H1 (cell line): ENCODE measurements at regions not wholly inside any gene's neighbourhood (a gene's known extent, or its start where the extent isn't known, plus 50 kb on each side); places are given as distances from the start of the nearest gene placed in this dataset.

Experiments used
- CTCF ChIA-PET: fragments of 300-600 bp; sonication (Branson Sonifier 250); formaldehyde crosslinking; loops from one replicate; lab custom pipeline; 2021; ENCODE audit not compliant: partially characterized antibody; lab: Charles Lee
- POLR2A ChIA-PET: fragments of 300-600 bp; sonication (Branson Sonifier 250); formaldehyde crosslinking; loops from one replicate; lab custom pipeline; 2021; ENCODE audit warnings: inconsistent platforms; ENCODE audit not compliant: partially characterized antibody; lab: Charles Lee
- DNase-seq, 2 experiments: peaks; one replicate each; pipeline versions ENCODE4 v3.0.0 to v3.0.0-alpha.2; 2010 to 2022; ENCODE audit warnings: low spot score in 2 of 2, low read depth in 1 of 2, mixed read lengths in 1 of 2
- FAIRE-seq: peaks from 2 replicates; lab custom pipeline; 2011; peaks lifted over from hg19 to GRCh38; lab: Jason Lieb, UNC
- H2AFZ ChIP-seq: 2 replicates; pipeline ENCODE4 v1.8.1; 2012; ENCODE audit warnings: low read length, inconsistent platforms
- H2AK5ac ChIP-seq: 2 replicates; pipeline ENCODE4 v1.6.1; 2013; ENCODE audit warnings: low read depth, low read length
- H2BK120ac ChIP-seq: replicated peaks from 2 replicates; pipeline ENCODE3; 2013; ENCODE audit warnings: low read depth, low read length, inconsistent platforms
- H2BK12ac ChIP-seq: 2 replicates; pipeline ENCODE4 v1.6.1; 2013; ENCODE audit warnings: low read depth, low read length
- H2BK15ac ChIP-seq: 2 replicates; pipeline ENCODE4 v1.6.1; 2013; ENCODE audit warnings: low read length
- H2BK20ac ChIP-seq: 2 replicates; pipeline ENCODE4 v1.6.1; 2013; ENCODE audit warnings: low read length
- H2BK5ac ChIP-seq: 2 replicates; pipeline ENCODE4 v1.6.1; 2013; ENCODE audit warnings: low read depth, low read length
- H3K14ac ChIP-seq: 2 replicates; pipeline ENCODE4 v1.6.1; 2013; ENCODE audit warnings: inconsistent platforms; ENCODE audit not compliant: insufficient read length
- H3K18ac ChIP-seq: 2 replicates; pipeline ENCODE4 v1.6.1; 2013; ENCODE audit warnings: low read length; ENCODE audit errors: extremely low read depth
- H3K23ac ChIP-seq: 2 replicates; pipeline ENCODE4 v1.6.1; 2013; ENCODE audit warnings: inconsistent platforms; ENCODE audit not compliant: insufficient read length
- H3K23me2 ChIP-seq: 2 replicates; pipeline ENCODE4 v1.6.1; 2013; ENCODE audit warnings: low read depth, low read length
- H3K27ac ChIP-seq: 2 replicates; pipeline ENCODE4 v1.6.1; 2011; ENCODE audit warnings: low read depth, low read length, inconsistent platforms
- H3K27me3 ChIP-seq, 4 experiments: replicated peaks in 1 of 4; 1 replicate in 1 of 4; 2 replicates in 3 of 4; pipeline versions ENCODE4 v1.6.1 to v1.8.1; 2011 to 2013; ENCODE audit warnings: low read length in 3 of 4, mild to moderate bottlenecking in 3 of 4, inconsistent platforms in 2 of 4, mixed read lengths in 2 of 4, moderate library complexity in 1 of 4; ENCODE audit not compliant: control insufficient read depth in 3 of 4, insufficient read depth in 3 of 4; ENCODE audit errors: extremely low read depth in 1 of 4
- H3K36me3 ChIP-seq, 4 experiments: 2 replicates each; pipeline versions ENCODE4 v1.6.1 to v1.8.1; 2011 to 2013; ENCODE audit warnings: mild to moderate bottlenecking in 4 of 4, low read length in 3 of 4, moderate library complexity in 2 of 4, control low read depth in 1 of 4, inconsistent platforms in 1 of 4; ENCODE audit not compliant: insufficient read depth in 4 of 4, control insufficient read depth in 2 of 4
- H3K4ac ChIP-seq: replicated peaks from 2 replicates; pipeline ENCODE3; 2013; ENCODE audit warnings: low read length, low read depth, mixed read lengths, inconsistent platforms; ENCODE audit not compliant: insufficient read length
- H3K4me1 ChIP-seq, 4 experiments: replicated peaks in 1 of 4; 1 replicate in 1 of 4; 2 replicates in 3 of 4; pipeline versions ENCODE4 v1.6.1 to v1.8.1; 2011 to 2013; ENCODE audit warnings: low read length in 3 of 4, inconsistent platforms in 2 of 4, mixed read lengths in 1 of 4; ENCODE audit not compliant: insufficient read depth in 4 of 4, control insufficient read depth in 3 of 4
- H3K4me2 ChIP-seq, 2 experiments: 2 replicates each; pipeline versions ENCODE4 v1.6.1 to v1.8.1; 2011 to 2013; ENCODE audit warnings: low read depth in 2 of 2, low read length in 2 of 2, control low read depth in 1 of 2, inconsistent platforms in 1 of 2, mild to moderate bottlenecking in 1 of 2; ENCODE audit not compliant: insufficient read depth in 1 of 2
- H3K4me3 ChIP-seq, 4 experiments: fragments of 200-600, 300-600 bp in 1 of 4; sonication (generic), shearing (Covaris generic), sonication (Bioruptor Twin) in 1 of 4; 2 replicates each; pipeline versions ENCODE4 v1.5.1 to v1.8.1; 2011 to 2016; ENCODE audit warnings: low read length in 4 of 4, low read depth in 3 of 4, control low read depth in 2 of 4, inconsistent platforms in 2 of 4, mild to moderate bottlenecking in 2 of 4, mixed read lengths in 1 of 4, moderate library complexity in 1 of 4; ENCODE audit not compliant: insufficient read depth in 2 of 4; ENCODE audit errors: extremely low read depth in 1 of 4
- H3K56ac ChIP-seq: replicated peaks from 2 replicates; pipeline ENCODE3; 2013; ENCODE audit warnings: low read depth, mild to moderate bottlenecking, mixed read lengths, low read length, inconsistent platforms; ENCODE audit not compliant: insufficient read length
- H3K79me1 ChIP-seq: 2 replicates; pipeline ENCODE4 v1.6.1; 2013; ENCODE audit warnings: low read depth, low read length, control low read depth
- H3K79me2 ChIP-seq, 2 experiments: 2 replicates each; pipeline versions ENCODE4 v1.6.1 to v1.8.1; 2012 to 2013; ENCODE audit warnings: low read length in 2 of 2, mild to moderate bottlenecking in 2 of 2, inconsistent platforms in 1 of 2; ENCODE audit not compliant: insufficient read depth in 2 of 2, control insufficient read depth in 1 of 2
- H3K9ac ChIP-seq, 4 experiments: replicated peaks in 1 of 4; 1 replicate in 1 of 4; 2 replicates in 3 of 4; pipeline versions ENCODE4 v1.6.1 to v1.8.1; 2011 to 2013; ENCODE audit warnings: low read depth in 3 of 4, low read length in 3 of 4, control low read depth in 2 of 4, mild to moderate bottlenecking in 2 of 4, moderate library complexity in 2 of 4, inconsistent platforms in 1 of 4; ENCODE audit errors: extremely low read depth in 1 of 4
- H3K9me3 ChIP-seq, 2 experiments: 2 replicates each; pipeline versions ENCODE4 v1.6.1 to v1.8.1; 2012 to 2013; ENCODE audit warnings: mild to moderate bottlenecking in 2 of 2, moderate library complexity in 2 of 2, control low read depth in 1 of 2, inconsistent platforms in 1 of 2, low read depth in 1 of 2, low read length in 1 of 2, mixed read lengths in 1 of 2; ENCODE audit not compliant: insufficient read depth in 2 of 2
- H4K20me1 ChIP-seq, 2 experiments: replicated peaks in 1 of 2; 2 replicates each; pipeline versions ENCODE3 to v1.8.1; 2011 to 2013; ENCODE audit warnings: inconsistent platforms in 2 of 2, low read length in 2 of 2, mild to moderate bottlenecking in 1 of 2; ENCODE audit not compliant: insufficient read depth in 2 of 2, control insufficient read depth in 1 of 2
- H4K5ac ChIP-seq: 2 replicates; pipeline ENCODE4 v1.6.1; 2013; ENCODE audit warnings: low read length, low read depth, mixed read lengths, inconsistent platforms; ENCODE audit not compliant: insufficient read length
- H4K8ac ChIP-seq: 2 replicates; pipeline ENCODE4 v1.8.0; 2013; ENCODE audit warnings: mild to moderate bottlenecking, moderate library complexity, low read length, inconsistent platforms; ENCODE audit not compliant: insufficient read depth; ENCODE audit errors: extremely low read depth
- H4K91ac ChIP-seq: replicated peaks from 2 replicates; pipeline ENCODE3; 2013; ENCODE audit warnings: low read length, mixed read lengths, inconsistent platforms; ENCODE audit not compliant: insufficient read length
- ATF2 ChIP-seq: IDR thresholded peaks from 2 replicates; pipeline ENCODE4 v1.6.1; 2012; ENCODE audit warnings: low read length, inconsistent platforms
- BCL11A ChIP-seq, 2 experiments: IDR thresholded peaks; one replicate each; pipeline ENCODE4 v1.6.1; 2011; ENCODE audit warnings: low read depth in 2 of 2, low read length in 2 of 2, mild to moderate bottlenecking in 2 of 2
- CBX8 ChIP-seq: fragments of 300-800, 300-1000 bp; sonication (generic); IDR thresholded peaks from 2 replicates; pipeline ENCODE4 v1.7.1; 2016; ENCODE audit warnings: low read depth, low read length, borderline replicate concordance
- CREB1 ChIP-seq: IDR thresholded peaks from 2 replicates; pipeline ENCODE4 v1.6.1; 2012; ENCODE audit warnings: inconsistent platforms
- GABPA ChIP-seq: IDR thresholded peaks from 2 replicates; pipeline ENCODE4 v1.6.1; 2011; ENCODE audit warnings: mild to moderate bottlenecking, low read length, moderate library complexity, borderline replicate concordance; ENCODE audit not compliant: insufficient read depth
- KDM4A ChIP-seq: IDR thresholded peaks from one replicate; pipeline ENCODE4 v1.7.1; 2012; ENCODE audit warnings: low read depth, mild to moderate bottlenecking, moderate library complexity, low read length, inconsistent platforms; ENCODE audit not compliant: severe bottlenecking
- NANOG ChIP-seq: IDR thresholded peaks from 2 replicates; pipeline ENCODE4 v1.6.1; 2011; ENCODE audit warnings: low read length, low read depth, mild to moderate bottlenecking, inconsistent platforms; ENCODE audit not compliant: insufficient read depth, poor library complexity, severe bottlenecking
- POLR2A ChIP-seq, 2 experiments: IDR thresholded peaks; 1 replicate in 1 of 2; 2 replicates in 1 of 2; pipeline ENCODE4 v1.6.1; 2011; ENCODE audit warnings: low read depth in 2 of 2, low read length in 2 of 2, mild to moderate bottlenecking in 2 of 2; ENCODE audit errors: control extremely low read depth in 1 of 2
- RAD21 ChIP-seq, 2 experiments: IDR thresholded peaks in 1 of 2; conservative IDR thresholded peaks in 1 of 2; 2 replicates each; pipeline ENCODE4 v1.6.1; 2011; ENCODE audit warnings: low read depth in 2 of 2, low read length in 2 of 2, improper control_type of control experiment in 1 of 2, inconsistent platforms in 1 of 2, mild to moderate bottlenecking in 1 of 2, moderate library complexity in 1 of 2
- SIX5 ChIP-seq: IDR thresholded peaks from 2 replicates; pipeline ENCODE4 v1.6.1; 2011; ENCODE audit warnings: mild to moderate bottlenecking, low read depth, low read length
- USF2 ChIP-seq: IDR thresholded peaks from 2 replicates; pipeline ENCODE4 v1.6.1; 2011; ENCODE audit warnings: low read length, improper control_type of control experiment
- YY1 ChIP-seq: IDR thresholded peaks from 2 replicates; pipeline ENCODE4 v1.6.1; 2011; ENCODE audit warnings: low read depth, mild to moderate bottlenecking, low read length
- WGBS, 2 experiments: shearing (Covaris generic) in 1 of 2; methylation state at CpG; one replicate each; pipeline versions ENCODE4 v1.1.6 to v1.1.7; 2013 to 2015; ENCODE audit warnings: low lambda C conversion rate in 2 of 2, mixed read lengths in 2 of 2, inconsistent platforms in 1 of 2, low coverage in 1 of 2, missing lambda C conversion rate in 1 of 2; ENCODE audit not compliant: insufficient replicate concordance in 2 of 2, insufficient coverage in 1 of 2, insufficient read length in 1 of 2; ENCODE audit errors: extremely low coverage in 1 of 2, missing lambda C conversion rate in 1 of 2; 5-methylcytosine and 5-hydroxymethylcytosine counted together

GRCh38 chr13:85197431-85197830 is 601.8 kb downstream of the SLITRK6 start:
- H3K4me1 ChIP-seq = no peaks in the 10 kb centered on the region
- no peak overlapping the region for H3K4me3 ChIP-seq
- H2AK5ac ChIP-seq = no peak overlapping the region
- no peak overlapping the region for H4K8ac ChIP-seq
- FAIRE-seq (no peak), DNase-seq (no peak)
- no peak overlapping the region for H2BK12ac ChIP-seq
- ChIA-PET CTCF (no interaction called here), POLR2A (no interaction called here)
- no peak overlapping the region for H3K14ac ChIP-seq
- no peak overlapping the region for H2BK20ac ChIP-seq
- no peaks in the 10 kb centered on the region for H3K36me3 ChIP-seq
- no peak overlapping the region for H4K5ac ChIP-seq
- no peaks in the 10 kb centered on the region for H3K79me2 ChIP-seq
- no peak overlapping the region for H2BK5ac ChIP-seq
- H3K27ac ChIP-seq = no peak overlapping the region
- no peak overlapping the region for H3K56ac ChIP-seq
- no peaks in the 10 kb centered on the region for H3K79me1 ChIP-seq
- no peak overlapping the region for H3K4ac ChIP-seq
- no peaks in the 10 kb centered on the region for H3K9me3 ChIP-seq
- H3K4me2 ChIP-seq = no peak overlapping the region
- H2BK120ac ChIP-seq = no peak overlapping the region
- H3K9ac ChIP-seq = no peak overlapping the region
- no peak overlapping the region for H2BK15ac ChIP-seq
- no peak overlapping the region for H3K23ac ChIP-seq
- no peak overlapping the region for H4K91ac ChIP-seq
- H3K18ac ChIP-seq = no peak overlapping the region
- no peaks in the 10 kb centered on the region for H4K20me1 ChIP-seq
- no peaks in the 10 kb centered on the region for H3K23me2 ChIP-seq
- H3K27me3 ChIP-seq = no peaks in the 10 kb centered on the region
- no peak overlapping the region for H2AFZ ChIP-seq
- 87% methylated on average over 1 of the region's 1 CpG; no CpG with 5 or more reads in 1 of the 2 experiments for WGBS, 2 experiments
- no peak for TF ChIP-seq YY1
- TF ChIP-seq POLR2A (IDR thresholded peaks at IDR 0.05; ENCODE audit: control extremely low read depth in 1 of 2, low read depth in 2 of 2, low read length in 2 of 2) = no peak
- no peak for TF ChIP-seq USF2
- no peak for TF ChIP-seq GABPA
- TF ChIP-seq KDM4A = no peak
- TF ChIP-seq CBX8 = no peak
- TF ChIP-seq SIX5 = no peak
- no peak for TF ChIP-seq NANOG
- no peak for TF ChIP-seq RAD21 (IDR thresholded peaks at IDR 0.05 in 1 of 2, conservative IDR thresholded peaks at IDR 0.05 in 1 of 2; ENCODE audit: low read depth in 2 of 2, low read length in 2 of 2)
- TF ChIP-seq BCL11A (IDR thresholded peaks at IDR 0.05; ENCODE audit: low read depth in 2 of 2, low read length in 2 of 2) = no peak
- no peak for TF ChIP-seq ATF2
- TF ChIP-seq CREB1 = no peak
